NCI-H1930 (cell line): ENCODE measurements at regions not wholly inside any gene's neighbourhood (a gene's known extent, or its start where the extent isn't known, plus 50 kb on each side); places are given as distances from the start of the nearest gene placed in this dataset.
A peak's percentile ranks its signal among the peaks of the same experiment; 100 is the strongest.
"Not testable (repeated sequence)": the region's sequence is repeated elsewhere in the genome, so short reads cannot be mapped to it uniquely, and the experiment has no call there.

Experiments used
- DNase-seq, 2 experiments: peaks; one replicate each; lab custom pipeline; 2025; lab: John Stamatoyannopoulos, UW

DNA sequence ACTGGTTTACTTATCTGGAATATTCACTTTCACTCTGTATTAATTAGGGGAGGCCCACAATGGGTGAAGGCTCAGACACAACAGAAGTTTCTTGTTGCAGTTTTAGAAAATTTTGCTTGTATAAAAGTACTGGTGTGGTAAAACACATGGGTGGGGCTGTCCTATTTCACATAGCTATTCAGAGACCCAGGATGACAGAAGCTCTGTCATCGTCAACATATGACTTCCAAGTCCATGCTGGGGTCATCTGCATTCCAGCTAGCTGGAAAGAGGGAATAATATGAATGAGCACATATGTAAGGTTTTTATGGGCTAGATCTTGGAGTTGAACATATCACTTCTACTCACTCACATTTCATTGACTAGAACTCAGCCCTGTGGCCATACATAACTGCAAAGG lies 166.4 kb upstream of the KCTD3 start:
- DNase-seq = no peak

DNA sequence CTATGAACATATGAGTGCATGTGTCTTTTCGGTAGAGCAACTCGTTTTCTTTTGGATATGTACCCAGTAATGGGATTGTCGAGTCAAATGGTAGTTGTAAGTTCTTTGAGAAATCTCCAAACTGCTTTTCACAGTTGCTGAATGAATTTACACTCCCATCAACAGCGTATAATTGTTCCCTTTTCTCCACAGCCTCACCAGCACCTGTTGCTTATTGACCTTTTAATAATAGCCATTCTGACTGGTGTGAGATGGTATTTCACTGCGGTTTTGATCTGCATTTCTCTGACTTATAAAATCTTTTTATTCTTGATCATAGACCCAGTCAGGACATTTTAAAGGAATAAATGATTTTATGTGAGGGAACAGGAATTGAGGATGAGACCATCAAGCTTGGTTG lies 165.0 kb upstream of the KCTD3 start:
- DNase-seq = peak in 1 of 2 experiments; percentile 1

DNA sequence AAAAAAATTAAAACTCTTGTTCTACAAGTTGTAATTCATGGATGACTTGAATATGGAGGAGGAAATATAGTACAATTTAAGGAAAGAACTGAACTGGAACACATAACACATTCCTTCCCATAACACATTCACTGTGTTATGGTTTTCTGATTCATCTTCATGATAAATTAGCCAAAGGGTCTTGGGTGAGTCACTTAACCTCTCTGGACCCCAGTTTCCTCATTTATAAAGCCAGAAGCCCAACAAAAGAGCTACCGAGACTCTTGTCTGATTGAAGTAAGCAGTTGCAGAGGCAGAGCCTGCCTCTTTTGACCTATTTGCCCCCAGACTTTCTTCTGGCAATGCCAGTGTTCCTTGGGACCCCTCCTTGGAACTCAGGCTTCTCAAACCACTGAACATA lies 161.9 kb upstream of the KCTD3 start:
- no peak for DNase-seq

DNA sequence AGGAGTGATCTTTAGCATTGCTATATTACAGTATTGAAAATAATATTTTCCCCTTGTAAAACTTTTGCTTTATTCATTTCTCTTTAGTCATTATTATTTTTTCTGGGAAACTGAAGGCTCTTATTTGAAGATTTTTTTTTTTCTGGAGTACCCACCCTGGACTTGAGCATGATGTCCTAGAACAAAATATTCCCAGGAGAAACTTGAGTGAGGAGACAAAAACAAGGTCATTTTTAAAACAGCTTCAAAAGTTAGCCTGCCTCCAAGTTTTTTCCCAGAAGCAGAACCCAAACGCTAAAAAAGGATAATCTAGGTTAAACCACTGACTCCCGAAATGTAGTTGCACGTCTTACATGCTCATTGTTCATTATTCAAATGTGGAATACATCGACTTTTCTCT lies 160.2 kb upstream of the KCTD3 start:
- no peak for DNase-seq

DNA sequence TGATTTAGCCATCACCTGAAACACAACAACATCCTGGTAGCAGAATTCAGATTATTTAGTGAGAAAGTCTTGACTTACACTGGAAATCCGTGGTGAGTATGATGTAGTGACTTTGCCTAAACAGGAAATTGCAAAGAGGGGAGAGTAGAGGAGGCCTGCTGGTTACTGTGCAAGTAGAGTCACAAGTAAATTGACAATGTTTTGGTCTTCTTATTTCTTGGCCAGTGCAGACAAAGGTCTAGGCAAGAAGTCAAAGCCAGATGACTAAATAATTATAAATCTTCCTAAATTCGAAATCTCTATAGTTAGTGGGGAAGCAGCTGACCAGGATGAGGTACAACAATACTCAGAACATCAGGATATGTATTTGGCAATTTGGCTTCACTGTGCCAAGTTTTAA lies 159.5 kb upstream of the KCTD3 start:
- DNase-seq = no peak

DNA sequence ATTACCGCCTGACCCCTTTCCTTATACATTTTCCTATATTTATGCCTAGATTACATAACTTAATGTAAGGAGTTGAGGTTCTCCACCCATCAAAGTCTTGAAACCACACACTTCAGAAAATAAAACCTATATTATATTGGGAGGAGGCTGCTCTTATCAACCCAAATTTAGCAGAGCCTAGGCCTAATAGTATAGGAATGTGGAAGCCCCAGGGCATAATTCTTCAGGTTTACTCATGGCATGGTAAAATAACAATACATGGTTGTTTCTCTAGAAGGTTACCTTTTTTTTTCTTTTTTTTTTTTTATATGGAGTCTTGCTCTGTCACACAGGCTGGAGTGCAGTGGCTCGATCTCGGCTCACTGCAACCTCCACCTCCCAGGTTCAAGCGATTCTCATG lies 157.6 kb upstream of the KCTD3 start:
- DNase-seq = not testable (repeated sequence)

DNA sequence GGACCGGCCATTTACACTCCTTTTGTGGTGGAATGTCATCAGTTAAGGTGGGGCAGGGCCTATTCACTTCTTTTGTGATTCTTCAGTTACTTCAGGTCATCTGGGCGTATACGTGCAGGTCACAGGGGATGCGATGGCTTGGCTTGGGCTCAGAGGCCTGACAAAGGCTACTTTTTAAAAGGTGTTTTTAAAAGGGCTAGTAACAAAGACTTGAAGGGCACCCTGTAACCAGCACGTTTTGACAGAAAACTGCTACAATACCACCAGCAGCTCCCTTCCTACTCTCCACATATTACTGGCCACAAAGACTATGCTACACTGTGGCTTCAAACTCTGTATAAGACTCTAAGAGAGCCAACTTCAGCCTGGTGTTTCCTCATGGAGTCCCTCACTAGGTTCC lies 151.6 kb upstream of the KCTD3 start:
- DNase-seq = not testable (repeated sequence)

DNA sequence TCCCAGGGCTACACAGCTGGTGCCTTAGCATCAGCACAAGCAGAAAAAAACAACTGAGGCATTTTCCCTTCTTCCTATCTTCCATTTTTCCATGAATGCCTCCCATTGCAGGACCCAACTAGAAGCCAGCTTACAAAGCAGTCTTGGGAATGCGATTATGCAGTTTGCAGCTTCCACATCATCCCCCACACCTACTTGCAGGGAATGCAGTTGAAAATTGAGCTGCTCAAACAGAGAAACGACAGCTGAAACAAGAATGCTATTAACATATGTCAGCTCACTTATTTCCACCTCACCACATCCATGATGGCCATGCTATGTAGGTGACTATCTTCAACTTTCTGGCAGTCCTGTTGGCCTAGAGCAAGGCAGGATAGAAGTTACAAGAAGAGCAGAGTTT lies 150.6 kb upstream of the KCTD3 start:
- DNase-seq = no peak

DNA sequence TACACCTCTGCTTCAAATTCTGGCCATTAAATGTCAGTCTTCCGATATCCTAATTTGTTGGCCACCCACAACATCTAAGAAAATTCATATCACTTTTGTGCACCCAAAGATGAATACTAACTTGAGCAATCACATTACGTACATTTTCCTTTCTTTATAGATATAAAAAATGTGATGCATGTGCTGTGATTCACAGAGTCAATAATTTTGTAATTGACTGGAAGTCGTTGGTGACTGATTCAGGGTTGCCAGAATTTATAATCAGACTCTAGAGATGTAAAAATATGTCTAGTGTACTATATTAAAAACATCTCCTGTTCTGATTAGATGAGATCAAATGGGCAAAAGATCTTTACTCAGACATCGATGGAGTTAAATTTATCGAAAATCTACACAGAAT lies 150.0 kb upstream of the KCTD3 start:
- no peak for DNase-seq

DNA sequence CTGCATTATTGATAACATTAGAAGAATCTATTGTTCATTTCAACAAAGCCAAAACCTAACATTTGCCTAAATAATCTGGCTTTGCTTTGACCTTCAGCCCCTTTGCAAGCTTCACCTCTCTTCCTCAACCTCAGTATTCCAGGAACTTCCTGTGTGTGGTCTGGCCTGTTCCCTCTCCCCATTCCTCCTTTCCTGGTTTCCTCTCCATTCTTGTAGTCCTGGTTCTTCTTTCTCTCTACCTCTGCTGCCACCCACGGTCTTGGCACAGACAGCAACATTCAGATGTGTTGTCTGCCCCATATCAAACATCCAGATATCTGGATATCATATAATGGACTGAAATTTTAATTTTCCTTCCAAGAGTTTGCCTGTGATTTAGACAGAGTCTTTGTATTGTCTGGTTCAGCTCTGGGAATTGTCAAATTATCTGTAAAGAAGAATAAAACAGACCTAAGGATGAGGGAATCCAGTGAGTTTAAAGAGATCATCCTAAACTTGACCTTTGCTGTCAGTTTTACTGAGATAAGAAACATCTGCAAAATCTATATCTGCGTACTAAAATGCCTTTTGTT lies 148.1 kb upstream of the KCTD3 start:
- no peak for DNase-seq

DNA sequence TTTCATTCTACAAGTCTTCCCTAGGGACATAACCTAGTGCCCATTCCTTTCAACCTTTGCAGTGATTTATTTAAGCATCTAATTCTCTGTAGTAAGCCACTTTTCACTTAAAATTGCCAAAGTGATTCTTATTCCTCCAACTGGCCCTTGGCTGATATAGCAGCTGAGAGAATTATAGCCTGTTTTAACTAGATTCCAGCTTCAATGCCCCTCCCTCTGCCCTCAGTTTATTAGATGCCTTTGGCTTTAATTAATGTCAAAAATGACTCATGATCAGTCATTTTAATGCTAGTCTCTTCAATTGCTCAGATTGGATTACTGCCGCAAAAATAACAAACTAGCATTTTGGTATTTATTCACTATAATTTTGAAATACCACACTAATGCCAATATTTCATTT lies 145.4 kb upstream of the KCTD3 start:
- DNase-seq = no peak

DNA sequence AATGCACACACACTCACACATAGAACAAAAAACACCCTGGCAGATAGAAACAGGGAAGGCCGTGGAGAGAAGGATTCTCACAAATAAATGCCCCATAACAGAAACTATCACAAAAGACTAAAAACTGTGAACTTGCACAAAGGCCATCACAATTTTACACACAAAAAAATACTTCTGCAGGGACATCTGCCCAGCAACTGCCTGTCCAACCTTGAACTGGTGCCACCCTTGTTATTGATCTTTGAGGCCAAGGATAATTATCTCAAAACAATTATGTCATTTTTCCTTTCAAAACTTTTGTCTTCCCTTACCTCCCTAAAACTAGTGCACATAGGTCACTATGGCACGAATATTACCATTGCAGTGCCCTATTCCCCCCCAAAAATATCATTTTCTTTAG lies 143.8 kb upstream of the KCTD3 start:
- no peak for DNase-seq

DNA sequence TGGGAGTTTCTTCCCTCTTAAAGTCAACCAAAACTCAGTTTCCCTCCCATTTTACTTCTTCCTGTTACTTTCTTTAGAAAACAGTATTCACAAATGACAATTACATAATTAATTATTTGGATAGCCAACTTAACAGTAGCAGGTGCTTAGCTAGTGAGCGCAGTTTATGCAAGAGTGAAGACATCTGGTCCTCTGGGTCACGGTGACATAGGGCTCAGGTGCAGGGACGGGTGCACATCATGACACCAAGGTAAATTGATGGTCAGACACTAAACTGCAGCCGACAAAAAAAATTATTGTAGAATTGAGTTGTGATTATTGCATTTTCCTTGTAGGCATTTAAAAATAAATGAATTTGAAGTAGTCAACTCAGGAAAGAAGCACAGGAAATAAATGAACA lies 142.0 kb upstream of the KCTD3 start:
- no peak for DNase-seq

DNA sequence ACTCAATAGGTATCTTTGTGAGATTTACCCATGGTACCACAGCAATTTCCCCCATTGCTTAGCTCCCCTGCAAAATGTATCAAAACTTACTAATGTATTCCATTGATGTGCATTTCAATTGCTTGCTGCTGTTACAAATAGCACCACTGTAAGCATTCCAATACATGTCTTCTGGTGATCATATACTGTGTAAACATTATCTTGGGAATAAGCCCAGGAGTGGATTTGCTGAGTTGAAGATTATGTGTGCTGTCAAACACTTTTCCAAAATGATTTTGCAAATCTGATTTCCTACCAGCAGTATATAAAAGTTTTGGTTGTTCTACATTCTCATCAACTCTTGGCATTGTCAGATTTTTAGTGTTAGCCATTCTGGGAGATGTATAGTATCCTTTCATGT lies 141.0 kb upstream of the KCTD3 start:
- DNase-seq = no peak

DNA sequence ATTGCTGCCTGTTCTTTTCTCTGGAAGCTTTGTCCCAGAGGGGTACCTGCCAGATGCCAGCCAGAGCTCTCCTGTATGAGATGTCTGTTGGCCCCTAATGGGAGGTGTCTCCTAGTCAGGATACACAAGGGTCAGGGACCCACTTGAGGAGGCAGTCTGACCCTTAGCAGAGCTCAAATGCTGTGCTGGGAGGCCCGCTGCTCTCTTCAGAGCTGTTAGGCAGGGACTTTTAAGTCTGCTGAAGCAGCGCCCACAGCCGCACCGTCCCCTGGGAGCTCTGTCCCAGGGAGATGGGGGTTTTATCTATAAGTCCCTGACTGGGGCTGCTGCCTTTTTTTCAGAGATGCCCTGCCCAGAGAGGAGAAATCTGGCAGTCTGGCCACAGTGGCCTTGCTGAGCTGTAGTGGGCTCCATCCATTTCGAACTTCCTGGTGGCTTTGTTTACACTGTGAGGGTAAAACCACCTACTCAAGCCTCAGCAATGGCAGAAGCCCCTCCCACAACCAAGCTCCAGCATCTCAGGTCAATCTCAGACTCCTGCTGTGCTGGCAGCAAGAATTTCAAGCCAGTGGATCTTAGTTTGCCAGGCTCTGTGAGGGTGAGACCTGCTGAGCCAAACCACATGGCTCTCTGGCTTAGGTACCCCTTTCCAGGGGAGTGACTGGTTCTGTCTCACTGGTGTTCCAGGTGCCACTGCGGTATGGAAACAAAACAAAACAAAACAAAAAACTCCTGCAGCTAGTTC lies 134.4 kb upstream of the KCTD3 start:
- DNase-seq = not testable (repeated sequence)

DNA sequence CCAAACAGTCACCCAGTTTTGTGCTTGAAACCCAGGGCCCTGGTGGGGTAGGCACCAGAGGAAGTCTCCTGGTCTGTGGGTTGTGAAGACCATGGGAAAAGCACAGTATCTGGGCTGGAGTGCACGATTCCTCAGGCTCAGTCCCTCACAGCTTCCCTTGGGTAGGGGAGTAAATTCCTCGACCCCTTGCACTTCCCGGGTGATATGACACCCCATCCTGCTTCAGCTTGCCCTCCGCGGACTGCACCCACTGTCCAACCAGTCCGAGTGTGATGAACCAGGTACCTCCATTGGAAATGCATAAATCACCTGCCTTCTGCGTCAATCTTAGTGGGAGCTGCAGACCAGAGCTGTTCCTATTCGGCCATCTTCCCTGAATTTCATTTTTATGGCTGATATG lies 133.9 kb upstream of the KCTD3 start:
- no peak for DNase-seq

DNA sequence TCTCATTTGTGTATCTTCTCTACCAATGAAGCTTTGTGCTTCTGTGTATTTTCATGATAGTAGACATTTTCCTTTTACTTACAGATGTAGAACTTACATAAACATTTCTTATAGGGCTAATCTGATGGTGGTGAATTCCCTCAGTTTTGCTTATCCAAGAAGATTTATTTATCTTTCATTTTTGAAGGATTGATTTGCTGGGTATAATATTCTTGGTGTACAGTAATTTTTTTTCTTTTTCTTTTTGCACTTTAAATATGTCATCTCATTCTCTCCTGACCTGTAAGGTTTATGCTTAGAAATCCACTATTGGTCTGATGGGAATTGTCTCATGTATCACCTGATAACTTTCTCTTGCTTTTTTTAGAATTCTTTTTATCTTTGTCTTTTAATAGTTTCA lies 127.6 kb upstream of the KCTD3 start:
- no peak for DNase-seq

DNA sequence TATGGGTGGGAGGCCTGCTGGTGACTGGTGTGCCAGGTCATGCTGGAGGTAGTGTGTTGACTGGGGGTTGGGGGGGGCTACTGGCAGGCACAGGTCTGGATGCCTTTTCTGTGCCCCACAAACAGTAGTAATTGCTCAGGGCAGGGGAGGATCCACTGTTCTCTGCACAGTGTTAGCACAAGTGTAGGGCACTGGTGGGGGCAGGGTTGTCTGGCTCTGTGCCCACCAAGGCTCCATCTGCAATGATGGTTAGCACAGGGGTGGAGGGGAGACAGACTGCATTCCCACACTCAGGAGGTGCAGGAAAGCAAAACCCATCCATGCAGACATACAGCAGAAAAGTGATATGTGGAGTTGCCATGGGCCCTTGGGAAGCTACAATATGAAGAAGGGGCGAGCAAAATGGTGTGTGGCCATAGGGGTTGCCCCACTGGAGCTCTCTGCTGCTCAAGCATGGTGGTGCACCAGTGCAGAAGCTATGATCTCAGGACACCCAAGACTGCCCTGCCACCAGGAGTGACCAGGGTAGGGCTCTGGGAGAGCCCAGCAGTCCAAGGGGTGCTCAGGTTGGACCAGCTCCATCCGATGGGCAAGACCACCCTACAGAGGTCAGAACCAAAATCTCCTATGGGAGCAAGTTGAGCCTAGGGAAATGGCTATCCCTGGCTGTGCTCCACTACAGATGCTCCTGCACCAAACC lies 122.2 kb upstream of the KCTD3 start:
- DNase-seq = no peak

DNA sequence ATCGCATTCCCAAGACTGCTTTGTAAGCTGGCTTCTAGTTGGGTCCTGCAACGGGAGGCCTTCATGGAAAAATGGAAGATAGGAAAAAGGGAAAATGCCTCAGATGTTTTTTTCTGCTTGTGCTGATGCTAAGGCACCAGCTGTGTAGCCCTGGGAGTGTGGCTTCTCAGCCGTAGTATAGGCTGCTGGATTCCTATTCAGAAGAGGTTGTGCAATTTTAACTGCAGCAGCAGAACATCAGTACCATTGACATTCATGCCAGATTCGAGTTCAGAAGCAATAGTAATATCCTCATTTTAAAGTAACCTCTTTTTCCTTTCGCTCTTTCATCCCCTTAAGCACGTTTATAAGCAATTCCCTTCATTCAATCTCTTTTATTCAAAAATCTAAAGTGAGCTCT lies 119.1 kb upstream of the KCTD3 start:
- DNase-seq = not testable (repeated sequence)

DNA sequence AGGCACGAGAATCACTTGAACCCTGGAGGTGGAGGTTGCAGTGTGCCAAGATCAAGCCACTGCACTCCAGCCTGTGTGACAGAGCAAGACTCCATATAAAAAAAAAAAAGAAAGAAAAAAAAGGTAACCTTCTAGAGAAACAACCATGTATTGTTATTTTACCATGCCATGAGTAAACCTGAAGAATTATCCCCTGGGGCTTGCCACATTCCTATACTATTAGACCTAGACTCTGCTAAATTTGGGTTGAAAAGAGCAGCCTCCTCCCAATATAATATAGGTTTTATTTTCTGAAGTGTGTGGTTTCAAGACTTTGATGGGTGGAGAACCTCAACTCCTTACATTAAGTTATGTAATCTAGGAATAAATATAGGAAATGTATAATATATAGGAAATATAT lies 118.0 kb upstream of the KCTD3 start:
- not testable (repeated sequence) for DNase-seq

DNA sequence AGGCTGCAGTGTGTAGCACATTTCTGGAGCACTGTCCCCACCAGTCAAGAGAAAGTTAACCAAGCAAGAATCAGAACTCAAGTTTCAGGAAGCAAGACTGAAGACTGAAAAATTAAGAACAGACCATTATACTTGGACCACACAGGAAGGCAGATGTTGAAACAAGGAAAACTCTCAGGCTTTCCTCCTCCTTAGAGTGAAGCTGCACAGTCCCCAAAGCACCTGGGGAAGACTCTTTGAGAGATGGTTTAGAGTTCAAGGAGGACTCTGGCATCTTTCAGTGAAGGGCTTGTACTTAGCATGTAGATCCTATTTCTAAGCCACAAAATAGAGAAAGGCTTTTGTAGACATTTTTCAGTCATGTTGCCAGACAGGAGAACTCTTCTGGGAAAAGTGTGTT lies 113.7 kb upstream of the KCTD3 start:
- DNase-seq = no peak

DNA sequence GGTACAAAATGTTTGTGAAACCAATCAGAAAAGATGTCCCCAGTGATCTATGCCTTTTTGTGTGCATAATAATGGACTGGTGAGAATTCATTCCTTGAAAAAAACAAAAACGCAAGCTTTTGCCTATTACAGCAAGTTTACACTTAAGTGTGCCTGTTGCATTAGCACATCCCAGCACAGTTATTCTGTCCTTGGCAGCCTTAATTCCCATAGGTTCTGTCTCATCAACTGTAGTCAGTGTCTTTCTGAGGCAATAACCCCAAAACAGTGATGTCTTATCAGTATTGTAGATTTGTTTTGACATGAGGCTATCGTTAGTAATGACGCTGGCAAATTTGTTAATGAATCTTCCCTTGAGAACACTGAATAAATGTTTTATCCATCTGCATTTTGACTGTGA lies 109.9 kb upstream of the KCTD3 start:
- no peak for DNase-seq

DNA sequence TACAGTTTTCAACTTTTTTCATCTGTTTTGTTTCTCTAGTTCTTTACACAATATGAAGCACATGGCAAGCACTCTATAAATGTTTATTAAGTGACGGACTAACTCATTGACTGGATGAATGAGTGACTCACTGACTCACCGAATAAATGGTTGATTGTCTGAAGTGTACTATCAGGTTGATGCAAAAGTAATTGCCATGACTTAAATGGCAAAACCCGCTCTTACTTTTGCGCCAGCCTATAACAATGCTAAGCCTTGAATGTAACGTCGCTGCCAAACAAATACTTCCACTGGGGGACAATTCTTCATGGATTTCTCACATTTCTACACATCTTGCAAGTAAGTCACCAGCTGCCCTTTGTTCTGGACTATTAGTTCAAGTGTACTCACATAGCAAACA lies 109.0 kb upstream of the KCTD3 start:
- no peak for DNase-seq

DNA sequence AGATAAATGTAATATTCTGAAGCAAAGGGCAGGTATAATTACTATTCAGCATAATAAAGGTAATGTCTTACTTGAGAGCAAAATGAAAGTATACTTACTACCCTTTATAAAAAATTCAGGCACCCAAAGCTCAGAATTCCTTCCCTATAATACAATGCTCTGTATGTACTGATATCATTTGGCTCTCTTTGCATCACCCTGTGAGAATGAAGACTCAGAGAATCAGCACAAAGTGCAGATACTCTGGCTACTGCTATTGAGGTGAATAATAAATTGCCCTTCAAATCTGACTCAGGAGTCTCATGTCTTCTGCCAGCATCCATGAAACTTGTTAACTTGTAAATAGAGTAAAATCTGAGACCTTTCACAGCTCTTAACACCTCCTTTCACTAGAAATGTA lies 108.5 kb upstream of the KCTD3 start:
- DNase-seq = no peak
